SK-N-MC (cell line): ENCODE measurements at regions not wholly inside any gene's neighbourhood (a gene's known extent, or its start where the extent isn't known, plus 50 kb on each side); places are given as distances from the start of the nearest gene placed in this dataset.

Experiments used
- EZH2 ChIP-seq: fragments of 200-600 bp; sonication (generic); IDR thresholded peaks from one replicate; pipeline ENCODE4 v1.6.1; 2017; ENCODE audit warnings: antibody characterized with exemption
- POLR2AphosphoS5 ChIP-seq: IDR thresholded peaks from 2 replicates; pipeline ENCODE4 v1.6.1; 2012; ENCODE audit warnings: mild to moderate bottlenecking, low read depth, low read length, borderline replicate concordance

DNA sequence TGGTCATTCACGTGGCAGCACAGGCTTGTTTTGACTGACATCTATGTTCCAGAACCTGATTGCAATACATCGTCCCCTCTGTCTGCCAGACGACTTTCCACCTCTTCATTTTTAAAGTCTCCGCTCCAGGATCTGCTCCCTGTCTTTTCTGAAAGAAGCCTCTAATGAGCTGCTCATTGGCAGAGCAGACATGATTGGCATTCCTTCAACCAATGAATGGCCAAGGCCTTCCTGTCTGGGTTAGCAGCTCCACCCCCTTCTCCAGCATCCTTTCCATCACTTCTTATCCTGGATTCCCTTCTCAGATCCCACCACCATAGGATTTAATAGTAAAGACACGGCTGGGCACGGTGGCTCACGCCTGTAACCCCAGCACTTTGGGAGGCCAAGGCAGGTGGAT, 202.7 kb upstream of the KLF3 start:
- TF ChIP-seq EZH2 (no peak), POLR2AphosphoS5 (no peak)
